ENCODE measurements at regions not wholly inside any gene's neighbourhood (a gene's known extent, or its start where the extent isn't known, plus 50 kb on each side); places are given as distances from the start of the nearest gene placed in this dataset.
"Not testable (repeated sequence)": the region's sequence is repeated elsewhere in the genome, so short reads cannot be mapped to it uniquely, and the experiment has no call there.

GRCh38 chr5:153352685-153353219 lies 137.7 kb upstream of the GRIA1 start:
- in situ Hi-C loops (cut with MboI; ENCODE audit: low sequenced_read_pairs): no loop called here

DNA sequence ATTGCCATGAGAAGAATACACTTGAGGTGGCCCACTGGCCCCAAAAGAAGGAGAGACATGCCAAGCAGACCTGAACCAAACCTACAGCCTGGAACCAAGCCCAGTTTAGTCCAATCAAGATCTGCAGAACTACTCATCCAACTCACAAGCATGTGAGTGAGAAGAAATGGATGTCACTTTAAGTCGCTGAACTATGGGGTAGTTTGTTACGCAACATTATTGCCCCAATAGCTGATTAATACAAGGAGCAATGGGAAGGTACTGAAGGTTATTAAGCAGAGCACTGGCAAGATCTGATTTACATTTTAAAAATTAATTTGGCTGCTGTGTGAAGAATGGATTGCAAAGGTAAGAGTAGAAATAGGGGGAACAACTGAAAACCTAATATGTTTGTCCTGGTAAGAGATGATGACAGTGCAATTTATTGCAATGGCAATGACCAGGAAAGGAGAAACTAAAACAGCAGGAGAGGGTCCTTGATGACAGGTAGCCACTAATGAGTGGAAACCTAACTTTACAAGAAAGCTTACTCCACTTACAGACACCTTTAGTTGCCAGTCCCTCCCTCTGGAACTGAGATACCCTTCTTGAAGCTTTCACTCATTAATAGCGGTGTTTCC lies 132.9 kb upstream of the GRIA1 start:
- in situ Hi-C loops (cut with MboI; ENCODE audit: low sequenced_read_pairs): no loop called here

DNA sequence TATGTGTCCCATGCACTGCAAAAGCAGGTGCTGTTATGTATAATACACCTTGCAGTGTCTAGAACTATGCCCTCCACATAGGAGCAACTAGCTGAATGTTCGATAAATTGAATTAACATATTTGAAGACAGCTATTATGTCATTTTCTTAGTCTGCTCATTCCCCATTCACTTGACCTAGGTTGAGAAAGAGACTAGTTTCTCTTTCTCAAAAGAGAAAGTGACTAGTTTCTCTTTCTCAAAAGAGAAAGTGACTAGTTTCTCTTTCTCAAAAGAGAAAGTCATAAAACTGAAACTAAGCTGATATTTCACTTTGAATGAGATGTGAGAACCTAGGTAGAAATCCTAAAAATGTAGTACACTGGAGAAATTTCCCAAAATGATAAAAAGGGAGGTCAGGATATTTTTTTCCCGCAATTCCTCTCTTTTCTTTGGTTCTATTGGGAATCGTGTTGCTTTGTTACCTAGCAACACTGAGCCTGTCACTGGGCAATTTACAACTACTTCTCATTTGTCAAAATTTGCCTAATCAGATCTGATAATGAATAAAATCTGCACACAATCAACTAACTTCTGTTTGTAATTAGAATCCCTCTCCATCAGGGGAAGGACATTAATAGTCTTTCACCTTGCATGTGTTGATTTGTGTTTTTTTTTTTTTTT lies 132.0 kb upstream of the GRIA1 start:
- in situ Hi-C loops (cut with MboI; ENCODE audit: low sequenced_read_pairs): no loop called here

DNA sequence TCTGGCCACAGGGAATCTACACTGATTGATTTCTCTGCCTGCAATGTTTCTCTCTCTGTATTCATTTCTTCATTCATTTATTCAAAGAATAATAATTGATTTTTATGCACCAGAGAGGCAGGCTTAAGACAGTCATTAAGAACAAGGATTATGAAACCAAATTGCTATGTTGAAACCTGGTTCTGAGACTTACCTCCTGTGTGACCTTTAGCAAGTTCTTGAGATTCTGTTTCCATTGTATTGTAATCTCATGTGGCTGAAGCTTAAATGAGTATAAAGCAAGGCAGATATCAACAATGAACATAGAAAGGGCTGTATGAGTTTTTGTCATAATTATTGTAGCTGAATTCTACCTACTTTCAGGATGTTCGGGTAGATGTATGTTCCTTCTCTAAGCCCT lies 129.6 kb upstream of the GRIA1 start:
- in situ Hi-C loops (cut with MboI; ENCODE audit: low sequenced_read_pairs): no loop called here

DNA sequence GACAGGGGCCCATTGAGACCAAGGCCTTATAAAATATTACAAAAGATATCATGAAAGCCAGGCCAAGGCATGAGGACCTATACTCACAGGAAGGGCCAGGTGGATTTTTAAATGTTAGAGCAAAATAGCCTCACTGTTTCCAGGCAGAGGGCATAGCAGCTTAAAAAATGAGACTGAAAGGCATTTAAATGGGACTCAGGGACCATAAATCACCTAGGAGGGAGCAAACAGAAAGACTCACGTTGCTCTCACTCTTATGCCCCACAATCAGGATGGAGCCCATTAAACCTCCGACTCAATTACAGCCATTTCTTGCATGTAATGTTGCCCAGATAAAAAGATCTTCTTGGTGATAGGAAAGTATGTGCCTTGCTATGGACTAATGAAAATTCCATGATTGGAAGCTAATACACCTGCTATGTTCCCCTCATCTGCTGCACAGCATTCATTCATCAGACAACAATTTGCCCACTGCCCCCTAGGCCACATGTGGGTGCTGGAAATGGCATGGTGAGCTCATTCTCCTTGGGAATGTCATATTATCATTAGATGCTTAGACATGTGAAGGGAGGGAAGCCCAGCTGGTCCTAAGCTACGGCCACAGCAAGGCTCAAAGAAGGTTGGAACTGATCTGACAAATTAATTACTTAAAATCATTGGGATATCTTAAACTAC lies 128.6 kb upstream of the GRIA1 start:
- in situ Hi-C loops (cut with MboI; ENCODE audit: low sequenced_read_pairs): no loop called here

GRCh38 chr5:153365547-153365946 lies 124.9 kb upstream of the GRIA1 start:
- in situ Hi-C loops (cut with MboI; ENCODE audit: low sequenced_read_pairs): no loop called here

DNA sequence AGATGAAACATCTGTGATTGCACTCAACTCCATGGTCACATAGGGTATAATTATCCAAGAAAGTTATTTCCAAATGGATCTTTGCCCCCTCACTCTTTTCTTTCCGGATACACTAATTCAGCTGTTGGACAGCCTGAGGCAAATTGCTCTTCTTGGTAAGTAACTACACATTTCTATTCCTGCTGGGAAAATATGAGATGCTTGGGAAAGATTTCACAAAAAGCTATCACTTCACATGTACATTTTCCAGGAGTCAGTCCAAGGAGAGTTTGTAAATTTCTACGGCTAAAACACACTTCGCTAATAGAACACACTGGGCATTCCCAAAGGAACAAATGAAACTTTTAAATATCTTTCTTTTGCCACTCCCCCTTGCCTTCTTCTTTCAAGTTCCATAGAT lies 123.0 kb upstream of the GRIA1 start:
- in situ Hi-C loops (cut with MboI; ENCODE audit: low sequenced_read_pairs): no loop called here

DNA sequence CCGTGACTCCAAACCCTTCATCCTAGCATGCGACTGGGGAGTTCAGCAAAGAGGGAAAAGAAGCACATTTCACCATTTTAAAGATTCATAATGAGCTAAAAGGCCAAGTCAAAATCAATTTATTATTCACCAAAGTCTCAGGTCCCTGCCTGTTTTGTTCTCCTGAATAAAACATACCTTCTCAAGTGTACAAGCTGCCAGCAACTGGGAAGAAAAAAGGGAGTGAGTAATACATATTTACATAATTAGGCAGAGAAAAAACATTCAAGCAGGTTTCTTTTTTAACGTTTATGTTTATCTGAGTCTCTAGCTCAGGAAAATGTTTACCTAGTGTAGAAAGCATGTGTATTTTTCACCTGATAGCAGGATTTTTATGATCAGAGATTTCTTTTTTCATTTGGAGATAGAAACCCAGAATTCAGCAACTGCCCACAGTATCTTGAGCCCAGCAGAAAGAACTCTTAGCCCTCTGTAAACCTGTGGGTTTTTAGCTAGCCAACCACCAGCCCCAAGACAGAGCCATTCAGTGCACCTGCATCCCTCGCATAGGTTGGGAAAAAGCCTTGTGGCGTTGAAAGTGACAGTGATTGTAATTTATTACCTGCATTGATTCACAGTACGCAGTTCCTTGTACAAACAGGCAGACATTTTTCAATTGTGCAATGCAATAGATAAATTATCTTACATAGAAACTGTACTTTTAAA lies 117.9 kb upstream of the GRIA1 start:
- in situ Hi-C loops (cut with MboI; ENCODE audit: low sequenced_read_pairs): no loop called here

GRCh38 chr5:153373130-153373498 lies 117.4 kb upstream of the GRIA1 start:
- in situ Hi-C loops (cut with MboI; ENCODE audit: low sequenced_read_pairs): no loop called here

DNA sequence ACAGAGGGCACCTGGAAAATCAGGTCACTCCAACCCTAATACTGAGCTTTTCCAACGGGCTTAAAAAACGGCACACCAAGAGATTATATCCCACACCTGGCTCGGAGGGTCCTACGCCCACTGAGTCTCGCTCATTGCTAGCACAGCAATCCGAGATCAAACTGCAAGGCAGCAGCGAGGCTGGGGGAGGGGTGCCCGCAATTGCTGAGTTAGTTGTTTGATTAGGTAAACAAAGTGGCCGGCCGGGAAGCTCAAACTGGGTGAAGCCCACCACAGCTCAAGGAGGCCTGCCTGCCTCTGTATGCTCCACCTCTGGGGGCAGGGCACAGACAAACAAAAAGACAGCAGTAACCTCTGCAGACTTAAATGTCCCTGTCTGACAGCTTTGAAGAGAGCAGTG lies 108.8 kb upstream of the GRIA1 start:
- in situ Hi-C loops (cut with MboI; ENCODE audit: low sequenced_read_pairs): not testable (repeated sequence)

GRCh38 chr5:153390569-153390968 lies 99.9 kb upstream of the GRIA1 start:
- in situ Hi-C loops (cut with MboI; ENCODE audit: low sequenced_read_pairs): no loop called here

DNA sequence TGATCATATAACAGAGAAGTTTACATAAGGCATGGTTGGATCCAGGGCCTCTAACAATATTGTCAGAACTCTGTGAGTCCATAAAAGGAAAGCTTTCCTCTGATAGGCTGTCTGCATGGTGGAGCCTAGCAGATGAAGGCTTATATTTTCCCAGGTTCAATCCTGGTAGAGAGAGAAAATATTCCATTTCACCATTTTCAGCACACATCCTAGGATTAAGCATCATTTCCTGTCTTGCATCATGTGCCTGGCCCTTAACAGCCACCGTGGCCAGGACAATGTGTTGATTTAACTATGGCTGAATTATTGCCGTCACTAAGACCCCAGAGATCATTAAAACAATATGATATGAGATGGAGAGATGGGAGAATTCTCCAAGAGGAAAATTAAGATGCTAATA lies 90.9 kb upstream of the GRIA1 start:
- in situ Hi-C loops (cut with MboI; ENCODE audit: low sequenced_read_pairs): no loop called here

DNA sequence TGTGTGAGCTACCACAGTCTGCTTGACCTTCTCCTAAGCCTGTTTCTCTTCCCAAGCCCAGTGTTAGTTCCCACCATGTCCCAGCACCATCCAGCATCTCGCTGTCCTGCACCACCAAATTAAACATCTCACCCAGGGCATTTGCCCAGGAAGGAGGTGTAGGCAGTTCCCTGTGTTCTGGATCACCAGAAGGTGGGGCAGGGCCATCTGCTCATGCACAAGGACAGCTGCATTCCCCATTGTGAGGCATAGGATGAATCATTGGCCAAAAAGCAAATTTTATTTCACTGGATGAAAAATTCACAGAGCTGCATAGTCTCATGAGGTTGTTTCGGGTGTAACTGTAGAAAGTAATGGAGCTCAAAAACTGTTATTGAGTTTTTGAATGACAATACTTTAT lies 89.5 kb upstream of the GRIA1 start:
- in situ Hi-C loops (cut with MboI; ENCODE audit: low sequenced_read_pairs): no loop called here

DNA sequence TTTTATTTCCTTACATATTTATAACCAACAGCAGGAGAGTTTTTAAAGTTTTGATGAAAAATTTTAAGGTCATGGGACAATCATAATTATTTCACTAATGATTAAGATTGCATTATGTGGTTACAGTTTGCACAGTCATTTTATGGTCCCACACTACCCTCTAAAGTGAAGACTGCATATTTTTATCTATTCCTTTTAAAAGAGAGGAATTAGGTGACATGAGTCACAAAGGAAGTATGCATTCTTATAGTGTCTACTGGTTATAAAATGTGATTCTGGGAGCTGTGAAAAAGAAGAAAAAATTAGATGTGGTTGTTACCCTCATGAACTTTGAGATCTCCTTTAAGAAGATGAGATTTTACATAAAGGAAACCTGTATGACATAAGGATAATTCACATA lies 87.9 kb upstream of the GRIA1 start:
- in situ Hi-C loops (cut with MboI; ENCODE audit: low sequenced_read_pairs): no loop called here

GRCh38 chr5:153403470-153403869 lies 87.0 kb upstream of the GRIA1 start:
- in situ Hi-C loops (cut with MboI; ENCODE audit: low sequenced_read_pairs): no loop called here

DNA sequence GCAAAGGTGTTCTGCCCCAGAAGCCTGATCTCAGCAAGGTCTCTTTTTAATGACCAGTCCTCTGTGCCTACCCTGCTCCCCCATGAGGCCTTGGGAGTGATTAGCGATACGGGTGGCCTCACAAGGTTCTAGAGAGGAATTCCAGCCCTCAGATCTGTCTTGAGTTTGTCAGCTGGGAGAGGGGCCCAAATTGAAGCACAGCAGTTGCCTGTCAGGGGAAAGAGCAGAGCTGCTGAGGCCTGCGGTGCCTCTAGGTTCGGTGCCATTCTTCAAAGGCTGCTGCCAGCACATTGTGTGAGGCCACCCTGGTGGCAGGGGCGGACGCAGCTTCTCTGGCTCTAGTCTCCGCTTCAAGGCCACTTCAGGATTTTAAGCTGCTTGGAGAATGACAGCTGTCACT lies 85.7 kb upstream of the GRIA1 start:
- in situ Hi-C loops (cut with MboI; ENCODE audit: low sequenced_read_pairs): no loop called here

DNA sequence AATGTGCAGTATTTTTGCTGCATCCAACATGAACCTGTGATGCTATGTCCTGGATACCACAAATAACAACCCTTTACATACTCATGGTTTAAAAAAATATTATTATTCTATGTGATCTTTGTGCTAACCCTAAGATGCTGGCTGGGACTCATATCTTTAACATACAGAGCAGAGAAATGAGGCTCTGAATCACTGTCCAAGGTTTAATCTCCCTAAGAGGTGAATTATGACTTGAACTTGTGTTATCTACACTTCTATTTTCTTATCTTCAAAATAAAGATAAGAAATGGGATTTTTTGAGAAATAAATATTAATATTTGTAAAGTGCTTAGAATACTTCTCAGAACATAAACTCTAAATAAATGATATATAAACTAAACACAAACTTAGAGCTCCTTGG lies 68.8 kb upstream of the GRIA1 start:
- in situ Hi-C loops (cut with MboI; ENCODE audit: low sequenced_read_pairs): no loop called here

GRCh38 chr5:153425914-153426313 lies 64.6 kb upstream of the GRIA1 start:
- in situ Hi-C loops (cut with MboI; ENCODE audit: low sequenced_read_pairs): no loop called here

GRCh38 chr5:153429761-153430380 lies 60.6 kb upstream of the GRIA1 start:
- in situ Hi-C loops (cut with MboI; ENCODE audit: low sequenced_read_pairs): no loop called here

DNA sequence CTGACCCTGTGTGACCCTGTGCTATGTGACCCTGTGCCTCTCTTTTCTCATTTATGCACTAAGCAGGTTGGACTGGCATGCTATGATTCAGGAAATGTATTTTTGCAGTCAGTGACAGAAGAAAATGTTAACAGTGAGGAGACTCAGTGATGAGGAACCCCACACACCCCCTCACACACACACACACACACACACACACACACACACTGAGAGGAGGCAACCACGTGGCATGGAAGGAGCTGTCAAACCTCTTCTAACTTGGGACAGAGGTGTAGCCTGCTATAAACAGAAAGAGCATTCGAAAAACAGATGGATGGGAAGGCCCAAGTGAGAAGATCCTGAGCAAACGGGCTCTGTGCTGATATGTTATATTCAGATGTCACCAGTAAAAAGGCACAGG lies 57.9 kb upstream of the GRIA1 start:
- in situ Hi-C loops (cut with MboI; ENCODE audit: low sequenced_read_pairs): no loop called here

DNA sequence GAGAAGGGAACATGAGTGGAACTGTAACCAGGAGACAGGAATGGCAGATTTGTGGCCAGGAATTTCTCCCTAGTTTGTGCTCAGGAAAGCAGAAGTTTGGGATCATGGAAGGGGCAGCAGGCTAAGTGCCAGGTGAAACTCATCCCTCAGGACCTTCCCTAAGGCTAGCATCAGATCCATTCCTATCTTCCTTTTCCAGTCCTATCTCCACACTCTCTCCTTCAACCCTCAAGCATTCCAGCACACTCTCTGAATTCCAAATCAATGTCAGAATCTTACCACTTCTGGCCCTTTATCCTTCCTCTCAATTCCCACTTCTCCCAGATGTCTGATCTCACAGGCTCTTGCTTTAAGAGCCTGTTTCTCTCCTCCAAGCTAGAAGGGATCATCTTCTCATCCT lies 53.2 kb upstream of the GRIA1 start:
- in situ Hi-C loops (cut with MboI; ENCODE audit: low sequenced_read_pairs): no loop called here

All from HL-60/S4 (cell line).